ENCODE measurements at regions not wholly inside any gene's neighbourhood (a gene's known extent, or its start where the extent isn't known, plus 50 kb on each side); places are given as distances from the start of the nearest gene placed in this dataset.

- no peak for TF ChIP-seq CTCF (IDR thresholded peaks at IDR 0.05)
- no peak for TF ChIP-seq POLR2A (IDR thresholded peaks at IDR 0.05)
Observed at GRCh38 chr1:63122079-63122478, 200.3 kb upstream of the FOXD3 start.

Data from body of pancreas (tissue), 4 donors.